Gastrocnemius medialis (tissue), 4 donors: ENCODE measurements at regions not wholly inside any gene's neighbourhood (a gene's known extent, or its start where the extent isn't known, plus 50 kb on each side); places are given as distances from the start of the nearest gene placed in this dataset.
A peak's percentile ranks its signal among the peaks of the same experiment; 100 is the strongest.

ENCODE experiments used
- ATAC-seq, 2 donors: fragments of 150-250 bp; one replicate each; pipeline ENCODE4 v1.9.1; 2016
- DNase-seq, 2 donors: peaks; one replicate each; pipeline ENCODE4 v3.0.0-alpha.2; 2019
- H3K27ac ChIP-seq, 4 donors: fragments of 200-600 bp; sonication (generic); 1 replicate in 1 of 4; 2 replicates in 3 of 4; pipeline ENCODE4 v1.5.1; 2016 to 2018; ENCODE audit warnings: mild to moderate bottlenecking in 2 of 4, moderate library complexity in 1 of 4
- H3K27me3 ChIP-seq, 3 donors: fragments of 200-600 bp; sonication (generic) in 2 of 3; 1 replicate in 1 of 3; 2 replicates in 2 of 3; pipeline versions ENCODE4 v1.5.1 to v1.6.0; 2016 to 2019; ENCODE audit warnings: mild to moderate bottlenecking in 1 of 3, moderate library complexity in 1 of 3
- H3K36me3 ChIP-seq, 2 donors: fragments of 200-600 bp; sonication (generic) in 1 of 2; one replicate each; pipeline ENCODE4 v1.5.1; 2017 to 2018
- H3K4me1 ChIP-seq, 2 donors: fragments of 200-600 bp; sonication (generic) in 1 of 2; one replicate each; pipeline ENCODE4 v1.5.1; 2016 to 2017; ENCODE audit warnings: mild to moderate bottlenecking in 2 of 2
- H3K4me3 ChIP-seq, 4 donors: fragments of 200-600 bp; sonication (generic) in 3 of 4; 1 replicate in 1 of 4; 2 replicates in 3 of 4; pipeline ENCODE4 v1.5.1; 2016 to 2019; ENCODE audit warnings: mild to moderate bottlenecking in 2 of 4
- H3K9me3 ChIP-seq, 3 donors: fragments of 200-600 bp; sonication (generic) in 2 of 3; 1 replicate in 1 of 3; 2 replicates in 2 of 3; pipeline ENCODE4 v1.5.1; 2016 to 2019
- CTCF ChIP-seq, 5 experiments: fragments of 450-650 bp in 3 of 5; fragments of 200-600 bp in 2 of 5; sonication (generic) in 2 of 5; IDR thresholded peaks in 4 of 5; conservative IDR thresholded peaks in 1 of 5; 1 replicate in 4 of 5; 2 replicates in 1 of 5; pipeline ENCODE4 v1.5.1; 2016 to 2019; ENCODE audit warnings: antibody characterized with exemption in 5 of 5, mild to moderate bottlenecking in 3 of 5, moderate library complexity in 3 of 5
- POLR2A ChIP-seq, 2 donors: fragments of 450-650 bp; IDR thresholded peaks; one replicate each; pipeline ENCODE4 v1.6.1; 2017; ENCODE audit warnings: antibody characterized with exemption in 2 of 2, mild to moderate bottlenecking in 2 of 2, moderate library complexity in 2 of 2
- in situ Hi-C, 4 donors: fragments of 200-750 bp; cut with MboI; loops; one replicate each; pipeline versions ENCODE4 v1.15.0 to v1.8.0; 2017; ENCODE audit warnings: low sequenced_read_pairs in 4 of 4
- intact Hi-C: fragments of 100-400 bp; cut with DNase I; formaldehyde crosslinking; loops from one replicate; pipeline ENCODE4 v1.15.1; 2023; ENCODE audit warnings: low total_unique reads

GRCh38 chr6:26292709-26293108, 72.3 kb upstream of the BTN3A2 start:
- Histone ChIP-seq H3K4me3 (no peak overlapping the region), H3K27me3 (no peaks in the 10 kb centered on the region), H3K9me3 (no peaks in the 10 kb centered on the region), H3K27ac (no peak overlapping the region), H3K4me1 (peaks cover 30 to 40% of the 10 kb centered on the region in 2 donors), H3K36me3 (no peaks in the 10 kb centered on the region)
- no peak for ATAC-seq
- no peak for DNase-seq
- in situ Hi-C loops (loop anchor here in 1 of 4 donors (25.0 kb wide), 2 partner anchors 255 to 845 kb away; a partner anchor contains a TSS), intact Hi-C loops (no loop called here)
- no peak for TF ChIP-seq CTCF (IDR thresholded peaks at IDR 0.05 in 4 of 5, conservative IDR thresholded peaks at IDR 0.05 in 1 of 5)
- TF ChIP-seq POLR2A (IDR thresholded peaks at IDR 0.05), result no peak

- Histone ChIP-seq H3K9me3 (no peaks in the 10 kb centered on the region), H3K4me1 (peaks cover 33 to 44% of the 10 kb centered on the region in 2 donors), H3K36me3 (no peaks in the 10 kb centered on the region), H3K27me3 (no peaks in the 10 kb centered on the region), H3K4me3 (no peak overlapping the region), H3K27ac (peak overlapping the region; percentile 88 to 94 (median 90))
- intact Hi-C loops (no loop called here), in situ Hi-C loops (loop anchor here in 1 of 4 donors (25.0 kb wide), 2 partner anchors 257 to 843 kb away; a partner anchor contains a TSS)
- DNase-seq, result peak; percentile 60 to 62
- TF ChIP-seq CTCF (IDR thresholded peaks at IDR 0.05 in 4 of 5, conservative IDR thresholded peaks at IDR 0.05 in 1 of 5) (no peak), POLR2A (IDR thresholded peaks at IDR 0.05) (no peak)
- ATAC-seq, result peak; percentile 29 to 42
These were observed 70.7 kb upstream of the BTN3A2 start for GRCh38 chr6:26294302-26294701.

GRCh38 chr6:26295691-26296555, 69.1 kb upstream of the BTN3A2 start:
- in situ Hi-C loops (loop anchor here in 1 of 4 donors (25.0 kb wide), 2 partner anchors 259 to 841 kb away; a partner anchor contains a TSS), intact Hi-C loops (no loop called here)
- peak overlapping the region; percentile 88 to 94 (median 90) for H3K27ac ChIP-seq
- ATAC-seq (peak; percentile 71 to 82), DNase-seq (peak; percentile 65 to 71)
- H3K36me3 ChIP-seq, result no peaks in the 10 kb centered on the region
- peak overlapping the region in 2 of 4 donors; percentile 18 to 20 for H3K4me3 ChIP-seq
- H3K27me3 ChIP-seq, result no peaks in the 10 kb centered on the region
- no peaks in the 10 kb centered on the region for H3K9me3 ChIP-seq
- H3K4me1 ChIP-seq, result peaks cover 33 to 44% of the 10 kb centered on the region in 2 donors
- TF ChIP-seq POLR2A (IDR thresholded peaks at IDR 0.05), result no peak
- no peak for TF ChIP-seq CTCF (IDR thresholded peaks at IDR 0.05 in 4 of 5, conservative IDR thresholded peaks at IDR 0.05 in 1 of 5)

- Histone ChIP-seq H3K4me3 (peak overlapping the region in 1 of 4 donors; percentile 20), H3K4me1 (peaks cover 33 to 44% of the 10 kb centered on the region in 2 donors), H3K27me3 (no peaks in the 10 kb centered on the region), H3K9me3 (no peaks in the 10 kb centered on the region), H3K36me3 (no peaks in the 10 kb centered on the region), H3K27ac (peak overlapping the region; percentile 88 to 94 (median 90))
- ATAC-seq (no peak), DNase-seq (no peak)
- in situ Hi-C loops, result loop anchor here in 1 of 4 donors (25.0 kb wide), 2 partner anchors 259 to 841 kb away; a partner anchor contains a TSS
- TF ChIP-seq POLR2A (IDR thresholded peaks at IDR 0.05) (no peak), CTCF (IDR thresholded peaks at IDR 0.05 in 4 of 5, conservative IDR thresholded peaks at IDR 0.05 in 1 of 5) (no peak)
- intact Hi-C loops, result no loop called here
These were observed 68.5 kb upstream of the BTN3A2 start for GRCh38 chr6:26296556-26296856.
